ENCODE measurements at regions not wholly inside any gene's neighbourhood (a gene's known extent, or its start where the extent isn't known, plus 50 kb on each side); places are given as distances from the start of the nearest gene placed in this dataset.

DNA sequence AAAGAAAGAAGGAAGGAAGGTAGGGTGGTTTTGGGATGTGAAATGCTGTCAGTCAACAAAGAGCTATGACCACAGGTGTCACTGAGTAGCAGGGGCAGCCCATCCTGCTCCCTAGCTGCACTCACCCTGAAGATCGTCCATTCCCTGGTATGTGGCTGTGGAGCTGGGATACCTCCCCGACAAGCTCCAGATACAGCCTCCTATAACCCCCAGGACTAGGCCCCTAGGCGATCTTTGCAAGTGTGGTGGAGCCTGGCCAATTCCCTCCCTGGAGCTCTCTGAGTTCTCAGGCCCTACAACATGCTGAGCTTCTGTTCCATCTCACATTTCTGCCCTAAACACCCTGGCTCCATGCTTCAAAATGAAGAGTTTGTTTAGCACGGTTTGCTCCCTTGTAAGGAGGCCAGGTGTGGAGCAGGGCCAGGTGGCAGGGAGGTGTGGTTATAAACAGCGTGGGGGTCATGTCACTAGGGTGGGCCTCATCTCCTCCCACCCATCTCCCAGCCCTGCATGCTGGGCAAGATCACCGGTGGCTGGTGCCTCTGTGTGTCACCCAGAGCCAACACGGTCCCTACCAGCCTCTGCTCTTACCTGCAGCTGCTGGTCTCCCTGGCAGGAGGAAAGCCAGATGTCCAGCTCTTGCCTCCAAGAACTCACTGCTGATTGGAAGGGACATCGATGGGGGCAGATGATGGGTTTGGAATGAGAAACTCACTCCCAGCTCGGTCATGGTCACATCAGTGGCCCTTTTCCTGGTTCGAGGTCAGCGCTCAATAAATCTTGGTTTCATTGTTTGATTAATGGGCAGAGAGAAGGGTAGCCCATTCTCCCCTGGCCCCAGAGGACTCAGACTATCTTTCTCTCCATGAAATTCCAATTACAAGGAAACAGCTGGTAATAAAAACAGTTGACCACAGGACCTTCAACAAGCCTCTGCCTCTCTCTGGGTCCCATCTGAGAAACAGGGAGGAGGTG lies 511.0 kb upstream of the CDH5 start:
- TF ChIP-seq, protein P1, sequence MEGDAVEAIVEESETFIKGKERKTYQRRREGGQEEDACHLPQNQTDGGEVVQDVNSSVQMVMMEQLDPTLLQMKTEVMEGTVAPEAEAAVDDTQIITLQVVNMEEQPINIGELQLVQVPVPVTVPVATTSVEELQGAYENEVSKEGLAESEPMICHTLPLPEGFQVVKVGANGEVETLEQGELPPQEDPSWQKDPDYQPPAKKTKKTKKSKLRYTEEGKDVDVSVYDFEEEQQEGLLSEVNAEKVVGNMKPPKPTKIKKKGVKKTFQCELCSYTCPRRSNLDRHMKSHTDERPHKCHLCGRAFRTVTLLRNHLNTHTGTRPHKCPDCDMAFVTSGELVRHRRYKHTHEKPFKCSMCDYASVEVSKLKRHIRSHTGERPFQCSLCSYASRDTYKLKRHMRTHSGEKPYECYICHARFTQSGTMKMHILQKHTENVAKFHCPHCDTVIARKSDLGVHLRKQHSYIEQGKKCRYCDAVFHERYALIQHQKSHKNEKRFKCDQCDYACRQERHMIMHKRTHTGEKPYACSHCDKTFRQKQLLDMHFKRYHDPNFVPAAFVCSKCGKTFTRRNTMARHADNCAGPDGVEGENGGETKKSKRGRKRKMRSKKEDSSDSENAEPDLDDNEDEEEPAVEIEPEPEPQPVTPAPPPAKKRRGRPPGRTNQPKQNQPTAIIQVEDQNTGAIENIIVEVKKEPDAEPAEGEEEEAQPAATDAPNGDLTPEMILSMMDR (IDR thresholded peaks at IDR 0.05; ENCODE audit: extremely low read depth, missing control alignments) = no peak
- DNase-seq (ENCODE audit: low spot score) = no peak

DNA sequence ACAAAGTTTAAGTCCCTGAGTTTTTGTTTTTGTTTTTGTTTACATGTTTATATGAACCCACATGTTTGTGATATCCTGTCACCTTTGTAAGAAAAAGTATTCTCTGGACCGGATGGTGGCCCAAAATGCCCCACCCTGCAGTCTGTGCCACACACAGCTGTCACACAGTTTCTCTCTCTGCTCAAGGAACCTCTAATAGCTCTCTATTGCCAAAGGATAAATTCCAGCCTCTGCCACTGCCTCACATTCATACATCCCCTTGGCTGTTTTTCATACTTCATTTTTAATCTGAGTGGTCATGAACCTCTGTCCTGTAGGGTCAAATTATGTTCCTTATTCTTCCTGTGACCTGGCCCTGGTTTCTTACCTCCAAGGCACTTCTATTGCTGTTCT lies 520.3 kb upstream of the CDH5 start:
- no peak for DNase-seq (ENCODE audit: low spot score)

DNA sequence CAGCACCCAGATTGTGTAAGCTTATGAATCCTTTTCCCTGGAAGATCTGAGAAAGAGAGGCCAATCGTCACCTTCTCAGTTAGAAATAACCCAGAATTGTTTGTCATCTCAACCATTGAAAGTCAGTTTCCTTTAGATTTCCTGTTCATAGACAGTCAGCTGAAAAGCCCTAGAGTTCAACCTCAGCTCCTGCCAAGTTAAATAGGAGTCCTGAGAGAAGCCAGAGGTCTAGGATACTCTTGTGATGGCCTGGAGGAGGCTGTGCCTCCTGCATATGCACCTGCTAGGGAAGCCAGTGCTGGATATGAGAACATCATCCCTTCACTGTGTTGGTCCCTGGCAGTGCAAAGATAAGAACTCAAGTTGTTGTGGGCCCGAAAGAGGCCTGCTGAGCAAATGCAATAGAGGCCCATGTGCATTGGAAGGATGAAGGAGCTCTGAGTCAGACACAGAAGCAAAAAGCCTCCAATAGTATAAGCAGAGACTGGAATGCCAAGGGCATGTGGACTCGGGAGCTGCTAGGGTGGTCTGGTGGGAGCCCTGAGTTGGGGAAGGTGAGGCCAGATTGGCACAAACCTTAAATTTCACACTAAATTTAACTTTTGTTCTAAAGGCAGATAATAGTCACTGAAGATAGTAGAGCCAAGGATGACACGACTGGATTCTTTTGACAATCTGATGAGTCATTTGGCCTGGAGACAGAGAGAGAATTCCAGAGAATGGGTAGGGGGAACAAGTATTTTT lies 520.9 kb upstream of the CDH5 start:
- DNase-seq (ENCODE audit: low spot score) = no peak
- TF ChIP-seq, protein P1 (IDR thresholded peaks at IDR 0.05; ENCODE audit: extremely low read depth, missing control alignments) = no peak

More for the DNA sequence above, 520.3 kb upstream of the CDH5 start:
- TF ChIP-seq, protein P1 (IDR thresholded peaks at IDR 0.05; ENCODE audit: extremely low read depth, missing control alignments) = no peak

DNA sequence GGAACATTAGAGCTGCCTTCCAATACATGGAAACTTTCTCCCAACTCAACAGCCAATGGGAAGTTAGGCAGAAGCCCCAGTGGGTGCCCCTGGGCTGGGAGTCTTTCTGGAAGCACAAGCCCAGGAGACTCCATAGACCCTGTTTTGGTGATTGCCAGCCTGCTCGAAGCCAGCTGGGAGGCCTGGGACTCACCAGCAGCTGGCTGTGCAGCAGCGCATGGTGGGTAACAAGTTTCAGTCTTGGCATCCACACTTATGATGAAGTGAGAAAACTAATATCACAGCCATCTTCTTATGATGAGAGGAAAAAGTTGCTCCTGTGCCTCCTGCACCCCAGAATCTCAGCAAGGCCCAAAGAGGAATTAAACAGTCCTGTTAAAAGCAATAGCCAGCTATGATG lies 522.5 kb upstream of the CDH5 start:
- TF ChIP-seq, protein P1 (IDR thresholded peaks at IDR 0.05; ENCODE audit: extremely low read depth, missing control alignments) = no peak
- no peak for DNase-seq (ENCODE audit: low spot score)

DNA sequence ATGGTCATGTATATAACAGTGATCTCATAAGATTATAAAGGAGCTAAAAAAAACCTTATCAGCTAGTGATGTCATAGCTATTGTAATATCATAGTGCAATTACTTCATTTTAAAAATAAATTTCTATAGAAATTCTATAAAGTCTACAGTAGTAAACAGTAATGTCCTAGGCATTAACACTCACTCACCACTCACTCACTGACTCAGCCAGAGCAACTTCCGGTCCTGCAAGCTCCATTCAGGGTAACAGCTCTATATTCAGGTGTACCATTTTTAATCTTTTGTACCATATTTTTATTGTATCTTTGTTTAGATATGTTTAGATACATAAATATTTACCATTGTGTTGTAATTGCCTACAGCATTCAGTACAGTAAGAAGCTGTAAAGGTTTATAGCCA lies 524.4 kb upstream of the CDH5 start:
- TF ChIP-seq, protein P1 (IDR thresholded peaks at IDR 0.05; ENCODE audit: extremely low read depth, missing control alignments) = no peak
- no peak for DNase-seq (ENCODE audit: low spot score)

DNA sequence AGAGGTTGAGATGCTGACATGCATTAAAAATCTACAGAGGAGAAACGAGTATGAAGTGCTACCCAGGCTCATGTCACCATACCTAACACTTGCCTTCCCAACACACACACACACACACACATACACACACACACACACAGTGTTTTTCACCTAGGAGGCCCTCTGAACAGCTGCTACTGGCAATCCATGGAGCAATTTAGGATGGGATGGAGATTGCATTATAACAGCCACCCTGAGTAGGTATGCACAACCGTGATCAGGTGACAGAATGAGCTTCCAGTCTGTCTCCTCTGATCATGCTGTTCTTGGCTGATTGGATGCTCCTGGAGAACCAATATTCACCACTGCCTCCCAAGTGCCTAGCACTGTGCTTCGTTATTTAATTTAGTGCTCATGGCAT lies 528.5 kb upstream of the CDH5 start:
- TF ChIP-seq, protein P1 (IDR thresholded peaks at IDR 0.05; ENCODE audit: extremely low read depth, missing control alignments) = no peak
- no peak for DNase-seq (ENCODE audit: low spot score)

DNA sequence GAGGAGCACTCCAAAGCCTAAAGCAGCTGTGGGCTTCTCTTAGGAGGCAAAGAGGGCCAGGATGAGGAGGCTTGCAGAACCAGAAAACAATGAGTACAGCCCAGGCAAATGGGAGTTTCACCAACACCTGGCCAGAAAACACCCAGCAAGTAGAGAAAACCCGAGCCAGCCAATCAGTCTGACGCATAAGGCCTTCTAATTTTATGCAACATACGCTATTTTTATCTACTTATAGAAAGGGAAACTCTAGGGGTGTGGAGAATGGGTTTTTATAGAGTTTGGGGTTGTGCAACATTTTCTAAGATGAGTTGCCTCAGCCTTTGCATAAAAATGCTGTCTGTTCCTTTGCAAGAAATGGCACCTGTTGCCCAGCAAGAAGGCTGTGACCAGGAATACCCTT lies 529.0 kb upstream of the CDH5 start:
- TF ChIP-seq, protein P1 (IDR thresholded peaks at IDR 0.05; ENCODE audit: extremely low read depth, missing control alignments) = no peak
- no peak for DNase-seq (ENCODE audit: low spot score)
